GM12872 (cell line): ENCODE measurements at regions not wholly inside any gene's neighbourhood (a gene's known extent, or its start where the extent isn't known, plus 50 kb on each side); places are given as distances from the start of the nearest gene placed in this dataset.

Experiments
- TF ChIP-seq, protein P1 (sequence below): IDR thresholded peaks from 3 replicates; pipeline ENCODE4 v1.5.1; 2011; ENCODE audit warnings: low read depth, mild to moderate bottlenecking, low read length, moderate library complexity; ENCODE audit not compliant: insufficient read depth

DNA sequence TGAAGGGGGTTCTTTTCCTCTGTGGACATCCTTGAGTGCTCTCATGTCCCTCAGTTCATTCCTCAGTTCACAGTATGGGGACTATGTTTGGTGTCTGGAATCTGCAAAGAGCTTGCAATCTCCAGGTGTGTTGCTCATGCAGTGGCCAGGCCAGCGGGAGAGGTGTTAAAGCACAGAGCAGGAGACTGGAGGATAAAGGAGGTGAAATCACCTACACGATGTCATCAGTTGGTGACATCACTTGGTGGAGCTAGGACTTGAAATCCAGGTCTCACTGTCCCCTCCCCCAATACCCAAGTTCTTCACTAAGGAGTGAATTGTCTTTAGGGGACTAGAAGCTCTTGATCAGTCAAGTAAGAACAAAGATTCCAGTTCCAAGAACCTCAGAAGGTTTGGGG, 197.3 kb upstream of the ZNF618 start:
- TF ChIP-seq, protein P1, sequence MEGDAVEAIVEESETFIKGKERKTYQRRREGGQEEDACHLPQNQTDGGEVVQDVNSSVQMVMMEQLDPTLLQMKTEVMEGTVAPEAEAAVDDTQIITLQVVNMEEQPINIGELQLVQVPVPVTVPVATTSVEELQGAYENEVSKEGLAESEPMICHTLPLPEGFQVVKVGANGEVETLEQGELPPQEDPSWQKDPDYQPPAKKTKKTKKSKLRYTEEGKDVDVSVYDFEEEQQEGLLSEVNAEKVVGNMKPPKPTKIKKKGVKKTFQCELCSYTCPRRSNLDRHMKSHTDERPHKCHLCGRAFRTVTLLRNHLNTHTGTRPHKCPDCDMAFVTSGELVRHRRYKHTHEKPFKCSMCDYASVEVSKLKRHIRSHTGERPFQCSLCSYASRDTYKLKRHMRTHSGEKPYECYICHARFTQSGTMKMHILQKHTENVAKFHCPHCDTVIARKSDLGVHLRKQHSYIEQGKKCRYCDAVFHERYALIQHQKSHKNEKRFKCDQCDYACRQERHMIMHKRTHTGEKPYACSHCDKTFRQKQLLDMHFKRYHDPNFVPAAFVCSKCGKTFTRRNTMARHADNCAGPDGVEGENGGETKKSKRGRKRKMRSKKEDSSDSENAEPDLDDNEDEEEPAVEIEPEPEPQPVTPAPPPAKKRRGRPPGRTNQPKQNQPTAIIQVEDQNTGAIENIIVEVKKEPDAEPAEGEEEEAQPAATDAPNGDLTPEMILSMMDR: no peak

DNA sequence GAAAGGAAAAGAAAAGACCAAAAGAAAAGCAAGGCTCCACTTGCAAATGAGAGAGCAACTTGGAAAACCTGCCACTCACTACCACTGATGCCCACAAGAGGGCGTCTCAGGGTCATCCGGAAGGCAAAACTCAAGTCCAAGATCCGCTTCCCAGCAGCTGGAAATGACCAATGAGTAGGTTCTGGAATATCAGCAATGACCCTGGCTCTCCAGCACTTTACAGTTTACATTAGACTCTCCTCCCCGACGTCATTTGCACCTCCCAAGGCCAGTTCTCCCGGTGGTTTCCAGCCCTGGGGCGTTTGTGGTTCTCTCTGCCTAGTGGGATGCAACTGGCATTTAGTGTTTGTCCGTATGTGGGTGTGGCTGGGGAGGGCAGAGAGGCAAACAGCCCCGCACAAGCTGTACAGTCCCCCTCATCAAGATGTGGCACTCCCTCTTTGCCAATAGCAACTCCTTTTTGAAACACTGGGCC, 193.8 kb upstream of the ZNF618 start:
- TF ChIP-seq, protein P1: peak; percentile 98

DNA sequence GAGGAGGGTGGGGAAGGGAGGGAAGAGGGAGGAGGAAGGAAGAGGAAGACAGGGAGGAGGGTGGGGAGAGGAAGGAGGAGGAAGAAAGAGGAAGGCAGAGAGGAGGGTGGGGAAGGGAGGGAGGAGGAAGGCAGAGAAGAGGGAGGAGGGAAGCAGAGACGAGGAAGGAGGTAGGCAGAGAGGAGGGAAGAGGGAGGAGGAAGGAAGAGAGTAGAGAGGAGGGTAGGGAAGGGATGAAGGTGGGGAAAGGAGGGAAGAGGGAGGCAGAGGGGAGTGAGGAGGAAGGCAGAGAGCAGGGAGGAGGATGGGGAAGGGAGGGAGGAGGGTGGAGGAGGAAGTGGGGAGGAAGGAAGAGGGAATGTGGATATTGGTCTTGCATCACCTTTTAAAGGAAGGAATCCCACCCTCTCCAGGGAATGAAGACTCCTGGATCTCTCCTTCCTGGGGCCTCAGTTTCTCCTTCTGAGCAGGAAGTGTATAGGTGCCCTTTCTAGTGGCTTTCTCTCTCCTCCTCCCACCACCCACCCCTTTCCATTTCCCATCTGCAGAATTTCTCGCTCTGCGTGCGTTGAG, 188.9 kb upstream of the ZNF618 start:
- TF ChIP-seq, protein P1: no peak

DNA sequence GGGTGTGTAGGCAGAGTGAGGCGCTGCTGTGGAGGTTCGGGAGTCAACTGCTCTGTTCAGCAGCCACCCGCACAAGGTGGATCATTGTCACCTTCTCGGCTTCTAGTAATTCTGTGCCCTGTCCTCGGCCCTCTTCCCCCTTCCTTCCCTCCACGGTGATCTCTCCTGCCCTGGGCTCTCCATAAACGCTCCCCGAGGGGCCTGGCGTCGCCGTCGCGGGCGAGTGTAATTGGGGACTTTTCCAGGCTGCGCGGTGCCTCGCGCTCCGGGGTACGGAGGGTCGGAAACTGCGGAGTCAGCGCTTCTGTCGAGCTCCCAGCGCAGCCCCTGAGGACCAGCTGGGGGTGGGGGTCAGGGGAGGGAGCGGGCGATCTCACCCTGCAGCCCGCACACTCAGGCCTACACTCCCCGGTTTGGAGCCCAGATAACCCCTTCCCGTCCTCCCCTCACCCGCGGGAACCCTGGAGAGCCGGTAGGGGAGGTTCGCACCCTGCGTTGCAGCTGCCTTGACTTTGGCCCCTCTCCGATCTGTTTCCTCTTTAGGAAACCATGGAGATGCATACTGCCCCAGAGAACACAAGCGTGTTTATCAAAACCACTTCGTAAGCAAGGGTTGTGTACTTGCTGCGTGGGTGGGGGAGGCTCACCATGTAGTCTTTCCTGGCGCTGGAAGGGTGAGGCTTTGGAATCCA, 188.3 kb upstream of the ZNF618 start:
- TF ChIP-seq, protein P1: no peak

DNA sequence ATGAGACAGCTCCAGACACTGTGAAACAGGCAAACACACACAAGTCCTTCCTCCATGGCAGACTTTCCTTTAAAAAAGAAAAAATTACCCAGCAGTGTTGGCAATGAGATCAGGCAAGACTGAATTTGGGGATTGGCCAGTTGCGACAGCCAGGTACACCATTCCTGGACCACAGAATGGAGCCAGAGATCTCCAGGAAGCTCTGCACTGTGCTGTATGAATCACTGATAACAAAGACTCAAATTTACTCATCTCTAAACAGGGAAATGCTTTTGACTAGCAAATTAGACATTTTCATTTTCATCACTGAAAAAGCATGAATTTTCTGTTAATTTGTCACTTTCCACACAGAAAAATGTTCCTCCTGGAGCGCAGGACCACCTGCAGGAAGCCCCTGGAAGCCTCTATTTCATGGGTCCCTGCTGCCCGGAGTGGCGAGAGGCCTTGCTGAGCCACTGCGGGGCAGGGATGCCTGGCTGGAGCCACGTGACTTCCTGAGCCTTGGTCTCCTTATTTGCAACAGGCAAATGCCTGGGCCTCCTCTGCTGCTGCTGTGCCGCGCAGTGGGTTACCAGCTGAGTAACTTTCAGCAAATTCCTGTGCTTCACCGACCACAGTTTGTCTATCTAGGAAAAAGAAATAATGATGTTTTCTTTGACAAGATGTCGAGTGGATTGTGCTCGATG, 185.9 kb upstream of the ZNF618 start:
- TF ChIP-seq, protein P1: no peak

DNA sequence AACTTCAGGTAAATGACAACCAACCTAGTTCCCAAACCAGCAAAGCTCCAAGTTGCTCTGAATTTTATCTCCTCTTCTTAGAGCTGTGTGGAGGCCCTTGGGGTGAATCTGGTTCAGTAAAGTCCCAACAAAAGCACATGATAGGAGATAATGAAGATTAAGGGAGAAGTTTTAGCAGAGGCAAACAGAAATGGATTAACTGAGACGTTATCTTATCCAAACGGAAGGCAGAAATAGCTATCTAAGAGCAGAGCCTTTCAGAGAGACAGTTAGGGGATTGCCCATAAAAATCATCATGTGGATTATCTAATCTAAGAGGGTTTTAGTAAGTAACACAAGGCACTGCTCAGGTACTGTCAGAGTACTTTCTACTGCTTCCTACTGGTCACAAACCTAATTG, 183.9 kb upstream of the ZNF618 start:
- TF ChIP-seq, protein P1: no peak

DNA sequence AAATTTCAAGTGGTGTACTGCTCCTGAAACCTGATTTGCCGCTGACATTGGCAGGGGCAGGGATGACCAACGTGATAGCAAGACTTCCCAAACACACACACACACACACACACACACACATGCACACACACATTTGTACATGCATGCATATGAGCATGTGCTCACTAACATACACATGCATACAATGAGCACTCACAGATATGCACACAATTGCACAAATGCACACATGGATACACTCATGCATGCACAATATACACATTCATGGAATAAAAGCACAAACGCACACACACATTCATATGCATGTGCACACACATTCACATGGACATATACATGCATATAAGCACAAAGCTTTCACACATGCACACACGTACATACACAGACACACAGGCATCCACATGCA, 181.2 kb upstream of the ZNF618 start:
- TF ChIP-seq, protein P1: no peak
